Transverse colon (tissue), 4 donors: ENCODE measurements at regions not wholly inside any gene's neighbourhood (a gene's known extent, or its start where the extent isn't known, plus 50 kb on each side); places are given as distances from the start of the nearest gene placed in this dataset.

ENCODE experiments used
- DNase-seq: peaks from one replicate; pipeline ENCODE4 v3.0.0-alpha.2; 2019
- H3K27ac ChIP-seq, 4 donors: fragments of 200-600 bp; sonication (generic); 2 replicates each; pipeline ENCODE4 v1.5.1; 2016 to 2018; ENCODE audit warnings: inconsistent platforms in 4 of 4
- H3K27me3 ChIP-seq: fragments of 200-600 bp; sonication (generic); 2 replicates; pipeline ENCODE4 v1.5.1; 2017; ENCODE audit warnings: inconsistent platforms
- H3K36me3 ChIP-seq, 4 donors: fragments of 200-600 bp; sonication (generic); 2 replicates each; pipeline ENCODE4 v1.5.1; 2017 to 2019; ENCODE audit warnings: inconsistent platforms in 4 of 4
- H3K4me1 ChIP-seq, 4 donors: fragments of 200-600 bp; sonication (generic); 2 replicates each; pipeline ENCODE4 v1.5.1; 2017 to 2020; ENCODE audit warnings: inconsistent platforms in 4 of 4
- H3K4me3 ChIP-seq, 4 donors: fragments of 200-600 bp; sonication (generic); 1 replicate in 1 of 4; 2 replicates in 3 of 4; pipeline versions ENCODE4 v1.5.1 to v1.6.1; 2017 to 2019; ENCODE audit warnings: inconsistent platforms in 4 of 4
- H3K9me3 ChIP-seq, 2 donors: fragments of 200-600 bp; sonication (generic); 2 replicates each; pipeline ENCODE4 v1.5.1; 2017 to 2019; ENCODE audit warnings: inconsistent platforms in 2 of 2
- CTCF ChIP-seq, 5 experiments: fragments of 200-600 bp in 3 of 5; fragments of 450-650 bp in 2 of 5; sonication (generic) in 3 of 5; IDR thresholded peaks; 1 replicate in 2 of 5; 2 replicates in 3 of 5; pipeline ENCODE4 v1.5.1; 2016 to 2017; ENCODE audit warnings: antibody characterized with exemption in 5 of 5, inconsistent platforms in 3 of 5, mild to moderate bottlenecking in 2 of 5, moderate library complexity in 1 of 5
- EP300 ChIP-seq: sonication (generic); formaldehyde crosslinking; IDR thresholded peaks from one replicate; pipeline ENCODE4 v1.6.1; 2017; ENCODE audit warnings: antibody characterized with exemption, low read depth
- POLR2A ChIP-seq: fragments of 450-650 bp; IDR thresholded peaks from one replicate; pipeline ENCODE4 v1.6.1; 2016; ENCODE audit warnings: antibody characterized with exemption, mild to moderate bottlenecking, moderate library complexity
- POLR2AphosphoS5 ChIP-seq, 3 donors: sonication (generic); formaldehyde crosslinking; IDR thresholded peaks; one replicate each; pipeline ENCODE4 v1.6.1; 2016; ENCODE audit warnings: antibody characterized with exemption in 3 of 3
- WGBS, 2 donors: methylation state at CpG; one replicate each; pipeline ENCODE4 v1.1.5; 2018; ENCODE audit warnings: low coverage in 1 of 2; 5-methylcytosine and 5-hydroxymethylcytosine counted together
- in situ Hi-C, 4 donors: fragments of 200-750 bp; cut with MboI; loops; one replicate each; pipeline versions ENCODE4 v1.15.0 to v1.15.1; 2017; ENCODE audit warnings: low sequenced_read_pairs in 3 of 4, low pct_ligation_motif_present in 1 of 4, low pct_unique_long_range_greater_than_20kb in 1 of 4
- intact Hi-C: fragments of 100-400 bp; cut with DNase I; formaldehyde crosslinking; loops from one replicate; pipeline ENCODE4 v1.15.1; 2023; ENCODE audit warnings: low total_unique reads

- in situ Hi-C loops (no loop called here), intact Hi-C loops (no loop called here)
- TF ChIP-seq EP300 (no peak), CTCF (IDR thresholded peaks at IDR 0.05) (no peak), POLR2AphosphoS5 (IDR thresholded peaks at IDR 0.05) (no peak), POLR2A (no peak)
- no peaks in the 10 kb centered on the region for H3K4me1 ChIP-seq
- H3K36me3 ChIP-seq = no peaks in the 10 kb centered on the region
- no peak overlapping the region for H3K27ac ChIP-seq
- 79 to 80% methylated on average over 2 to 4 of the region's 4 CpGs for WGBS, 2 donors
- H3K9me3 ChIP-seq = no peaks in the 10 kb centered on the region
- DNase-seq = no peak
- H3K4me3 ChIP-seq = no peak overlapping the region
- no peaks in the 10 kb centered on the region for H3K27me3 ChIP-seq
Observed at GRCh38 chr13:72430923-72431322, 296.5 kb downstream of the MZT1 start.

- intact Hi-C loops (no loop called here), in situ Hi-C loops (no loop called here)
- Histone ChIP-seq H3K4me1 (no peaks in the 10 kb centered on the region), H3K36me3 (no peaks in the 10 kb centered on the region), H3K27me3 (no peaks in the 10 kb centered on the region), H3K9me3 (no peaks in the 10 kb centered on the region), H3K27ac (no peak overlapping the region), H3K4me3 (no peak overlapping the region)
- no peak for TF ChIP-seq POLR2A
- TF ChIP-seq CTCF (IDR thresholded peaks at IDR 0.05) = no peak
- TF ChIP-seq EP300 = no peak
- no peak for TF ChIP-seq POLR2AphosphoS5 (IDR thresholded peaks at IDR 0.05)
- DNase-seq = no peak
- 89% methylated on average over 7 of the region's 7 CpGs for WGBS, 2 donors
Observed at GRCh38 chr13:72427757-72428528, 299.5 kb downstream of the MZT1 start.

- no peaks in the 10 kb centered on the region for H3K27me3 ChIP-seq
- H3K4me1 ChIP-seq = no peaks in the 10 kb centered on the region
- no peak overlapping the region for H3K4me3 ChIP-seq
- TF ChIP-seq EP300 (no peak), CTCF (IDR thresholded peaks at IDR 0.05) (no peak), POLR2AphosphoS5 (IDR thresholded peaks at IDR 0.05) (no peak), POLR2A (no peak)
- 84 to 100% methylated on average over 2 of the region's 2 CpGs for WGBS, 2 donors
- H3K27ac ChIP-seq = no peak overlapping the region
- H3K9me3 ChIP-seq = no peaks in the 10 kb centered on the region
- intact Hi-C loops = no loop called here
- in situ Hi-C loops = no loop called here
- H3K36me3 ChIP-seq = no peaks in the 10 kb centered on the region
- DNase-seq = no peak
Observed at GRCh38 chr13:72424059-72424458, 303.4 kb downstream of the MZT1 start.

GRCh38 chr13:72415817-72416216 is 311.6 kb downstream of the MZT1 start:
- Histone ChIP-seq H3K27ac (no peak overlapping the region), H3K4me3 (no peak overlapping the region), H3K9me3 (no peaks in the 10 kb centered on the region), H3K27me3 (no peaks in the 10 kb centered on the region), H3K36me3 (no peaks in the 10 kb centered on the region), H3K4me1 (no peaks in the 10 kb centered on the region)
- intact Hi-C loops (no loop called here), in situ Hi-C loops (no loop called here)
- DNase-seq = no peak
- TF ChIP-seq EP300 (no peak), CTCF (IDR thresholded peaks at IDR 0.05) (no peak), POLR2AphosphoS5 (IDR thresholded peaks at IDR 0.05) (no peak), POLR2A (no peak)
- WGBS, 2 donors = 78 to 85% methylated on average over 3 of the region's 3 CpGs
